Testis (tissue), 2 donors: ENCODE measurements at regions not wholly inside any gene's neighbourhood (a gene's known extent, or its start where the extent isn't known, plus 50 kb on each side); places are given as distances from the start of the nearest gene placed in this dataset.

Source experiments
- DNase-seq: peaks from one replicate; pipeline ENCODE4 v3.0.0-alpha.2; 2019
- H3K27ac ChIP-seq, 2 donors: fragments of 200-600 bp; sonication (generic); one replicate each; pipeline ENCODE4 v1.5.1; 2019
- H3K27me3 ChIP-seq: fragments of 200-600 bp; sonication (generic); one replicate; pipeline ENCODE4 v1.5.1; 2019
- H3K36me3 ChIP-seq: fragments of 200-600 bp; sonication (generic); one replicate; pipeline ENCODE4 v1.5.1; 2017; ENCODE audit warnings: low read depth; ENCODE audit errors: missing control alignments
- H3K4me1 ChIP-seq: fragments of 200-600 bp; sonication (generic); one replicate; pipeline ENCODE4 v1.5.1; 2019
- H3K4me3 ChIP-seq, 2 donors: fragments of 200-600 bp; sonication (generic); one replicate each; pipeline ENCODE4 v1.5.1; 2017 to 2019
- H3K9me3 ChIP-seq: fragments of 200-600 bp; sonication (generic); one replicate; pipeline ENCODE4 v1.5.1; 2017
- POLR2A ChIP-seq: fragments of 450-650 bp; IDR thresholded peaks from one replicate; pipeline ENCODE4 v1.6.1; 2017; ENCODE audit warnings: antibody characterized with exemption, mild to moderate bottlenecking, moderate library complexity
- WGBS, 2 donors: methylation state at CpG; one replicate each; pipeline ENCODE4 v1.1.5; 2018; 5-methylcytosine and 5-hydroxymethylcytosine counted together
- intact Hi-C: fragments of 100-400 bp; cut with DNase I; formaldehyde crosslinking; loops from one replicate; pipeline ENCODE4 v1.15.1; 2023; ENCODE audit warnings: low total_unique reads
- TF ChIP-seq, protein P1 (sequence below), 3 experiments: fragments of 450-650 bp in 2 of 3; fragments of 200-600 bp in 1 of 3; sonication (generic) in 1 of 3; IDR thresholded peaks; one replicate each; pipeline ENCODE4 v1.5.1; 2016 to 2019; ENCODE audit warnings: antibody characterized with exemption in 3 of 3, mild to moderate bottlenecking in 2 of 3, moderate library complexity in 1 of 3

- Histone ChIP-seq H3K36me3 (no peaks in the 10 kb centered on the region), H3K4me1 (no peaks in the 10 kb centered on the region), H3K9me3 (no peaks in the 10 kb centered on the region), H3K4me3 (no peak overlapping the region), H3K27me3 (no peaks in the 10 kb centered on the region), H3K27ac (no peak overlapping the region)
- DNase-seq: no peak
- WGBS, 2 donors: 75 to 90% methylated on average over 11 to 15 of the region's 15 CpGs
- TF ChIP-seq, protein P1, sequence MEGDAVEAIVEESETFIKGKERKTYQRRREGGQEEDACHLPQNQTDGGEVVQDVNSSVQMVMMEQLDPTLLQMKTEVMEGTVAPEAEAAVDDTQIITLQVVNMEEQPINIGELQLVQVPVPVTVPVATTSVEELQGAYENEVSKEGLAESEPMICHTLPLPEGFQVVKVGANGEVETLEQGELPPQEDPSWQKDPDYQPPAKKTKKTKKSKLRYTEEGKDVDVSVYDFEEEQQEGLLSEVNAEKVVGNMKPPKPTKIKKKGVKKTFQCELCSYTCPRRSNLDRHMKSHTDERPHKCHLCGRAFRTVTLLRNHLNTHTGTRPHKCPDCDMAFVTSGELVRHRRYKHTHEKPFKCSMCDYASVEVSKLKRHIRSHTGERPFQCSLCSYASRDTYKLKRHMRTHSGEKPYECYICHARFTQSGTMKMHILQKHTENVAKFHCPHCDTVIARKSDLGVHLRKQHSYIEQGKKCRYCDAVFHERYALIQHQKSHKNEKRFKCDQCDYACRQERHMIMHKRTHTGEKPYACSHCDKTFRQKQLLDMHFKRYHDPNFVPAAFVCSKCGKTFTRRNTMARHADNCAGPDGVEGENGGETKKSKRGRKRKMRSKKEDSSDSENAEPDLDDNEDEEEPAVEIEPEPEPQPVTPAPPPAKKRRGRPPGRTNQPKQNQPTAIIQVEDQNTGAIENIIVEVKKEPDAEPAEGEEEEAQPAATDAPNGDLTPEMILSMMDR (IDR thresholded peaks at IDR 0.05): no peak
- intact Hi-C loops: no loop called here
Measured at GRCh38 chr22:49286181-49286760, 541.4 kb downstream of the BRD1 start.

GRCh38 chr22:49284931-49285330 is 542.7 kb downstream of the BRD1 start:
- intact Hi-C loops: no loop called here
- DNase-seq: no peak
- Histone ChIP-seq H3K9me3 (no peaks in the 10 kb centered on the region), H3K36me3 (no peaks in the 10 kb centered on the region), H3K27ac (no peak overlapping the region), H3K4me3 (no peak overlapping the region), H3K27me3 (no peaks in the 10 kb centered on the region), H3K4me1 (no peaks in the 10 kb centered on the region)
- WGBS, 2 donors: 80 to 85% methylated on average over 15 of the region's 15 CpGs
- no peak for TF ChIP-seq POLR2A
- TF ChIP-seq, protein P1 (IDR thresholded peaks at IDR 0.05): no peak

DNA sequence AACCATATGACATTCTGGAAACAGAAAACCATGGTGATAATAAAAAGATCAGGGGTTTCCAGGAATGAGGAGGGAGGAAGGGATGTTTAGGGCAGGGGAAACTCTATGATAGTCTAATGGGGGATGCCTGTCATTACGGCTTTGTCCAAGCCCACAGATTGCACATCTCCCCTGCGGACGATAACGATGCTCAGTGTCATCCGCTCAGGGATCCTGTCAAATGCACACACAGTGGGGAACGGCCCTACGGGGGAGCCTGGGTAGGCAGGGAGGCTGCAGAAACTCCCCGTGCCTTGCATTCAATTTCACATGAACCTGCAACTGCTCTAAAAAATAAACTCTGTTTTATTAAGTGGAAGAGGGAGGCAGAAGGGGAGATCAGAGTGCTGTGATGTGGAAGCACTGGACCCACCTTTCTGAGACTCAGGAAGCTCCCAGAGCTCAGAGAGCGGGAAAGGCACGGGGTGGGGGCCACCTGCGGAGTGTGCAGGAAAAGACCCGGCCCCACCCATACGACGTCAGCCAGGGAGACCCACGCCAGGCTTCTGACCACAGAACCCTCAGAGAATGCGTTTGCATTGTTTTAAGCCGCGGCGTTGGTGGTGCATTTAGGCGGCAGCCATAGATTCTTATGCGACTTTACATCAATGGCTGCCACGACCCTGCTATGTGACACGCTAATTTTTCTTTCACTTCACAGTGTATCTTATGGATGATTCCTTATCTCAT is 543.5 kb downstream of the BRD1 start:
- intact Hi-C loops: no loop called here
- no peaks in the 10 kb centered on the region for H3K27me3 ChIP-seq
- H3K9me3 ChIP-seq: no peaks in the 10 kb centered on the region

DNA sequence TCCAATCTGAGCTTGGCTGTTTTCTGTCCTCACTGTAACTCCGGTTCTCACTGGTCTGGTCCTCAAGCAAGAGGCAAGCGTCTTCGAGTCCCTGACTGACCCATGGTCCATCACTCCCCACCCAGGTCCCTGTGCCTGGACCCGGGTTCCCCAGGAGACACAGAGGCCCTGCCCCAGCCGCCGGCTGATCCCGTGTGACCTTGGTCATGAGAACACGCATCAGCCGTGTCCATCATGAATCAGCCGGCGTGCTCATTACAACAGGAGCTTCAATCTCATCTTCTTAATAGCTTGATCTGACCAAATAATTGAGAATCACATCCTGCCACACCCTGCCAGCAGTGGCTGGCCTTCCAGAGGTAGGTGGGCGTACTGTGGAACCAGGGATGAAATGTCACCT is 545.1 kb downstream of the BRD1 start:
- Histone ChIP-seq H3K4me3 (no peak overlapping the region), H3K27me3 (no peaks in the 10 kb centered on the region), H3K9me3 (no peaks in the 10 kb centered on the region), H3K36me3 (no peaks in the 10 kb centered on the region), H3K4me1 (no peaks in the 10 kb centered on the region), H3K27ac (no peak overlapping the region)
- intact Hi-C loops: no loop called here
- TF ChIP-seq POLR2A: no peak
- TF ChIP-seq, protein P1 (IDR thresholded peaks at IDR 0.05): no peak
- DNase-seq: no peak
- WGBS, 2 donors: 85 to 95% methylated on average over 12 of the region's 12 CpGs

More for the DNA sequence above, 543.5 kb downstream of the BRD1 start:
- no peaks in the 10 kb centered on the region for H3K4me1 ChIP-seq
- H3K27ac ChIP-seq: no peak overlapping the region
- WGBS, 2 donors: 51 to 59% methylated on average over 23 of the region's 23 CpGs
- DNase-seq: no peak
- TF ChIP-seq POLR2A: no peak
- TF ChIP-seq, protein P1 (IDR thresholded peaks at IDR 0.05): no peak
- no peaks in the 10 kb centered on the region for H3K36me3 ChIP-seq
- no peak overlapping the region for H3K4me3 ChIP-seq
